ENCODE measurements at regions not wholly inside any gene's neighbourhood (a gene's known extent, or its start where the extent isn't known, plus 50 kb on each side); places are given as distances from the start of the nearest gene placed in this dataset.
A peak's percentile ranks its signal among the peaks of the same experiment; 100 is the strongest.

GRCh38 chrX:69388526-69388925, 115.6 kb upstream of the NALF2 start:
- H3K27ac Mint-ChIP-seq = no peak overlapping the region
- no peak overlapping the region for H3K4me3 Mint-ChIP-seq
- H3K9me3 Mint-ChIP-seq = no peaks in the 10 kb centered on the region
- H3K4me1 Mint-ChIP-seq (ENCODE audit: unreplicated experiment) = peaks cover 7% of the 10 kb centered on the region
- TF ChIP-seq CTCF (conservative IDR thresholded peaks at IDR 0.05) = no peak
- H3K36me3 Mint-ChIP-seq = no peaks in the 10 kb centered on the region
- no peak for DNase-seq (ENCODE audit: extremely low spot score, unreplicated experiment)
- peaks cover 8% of the 10 kb centered on the region for H3K27me3 Mint-ChIP-seq

DNA sequence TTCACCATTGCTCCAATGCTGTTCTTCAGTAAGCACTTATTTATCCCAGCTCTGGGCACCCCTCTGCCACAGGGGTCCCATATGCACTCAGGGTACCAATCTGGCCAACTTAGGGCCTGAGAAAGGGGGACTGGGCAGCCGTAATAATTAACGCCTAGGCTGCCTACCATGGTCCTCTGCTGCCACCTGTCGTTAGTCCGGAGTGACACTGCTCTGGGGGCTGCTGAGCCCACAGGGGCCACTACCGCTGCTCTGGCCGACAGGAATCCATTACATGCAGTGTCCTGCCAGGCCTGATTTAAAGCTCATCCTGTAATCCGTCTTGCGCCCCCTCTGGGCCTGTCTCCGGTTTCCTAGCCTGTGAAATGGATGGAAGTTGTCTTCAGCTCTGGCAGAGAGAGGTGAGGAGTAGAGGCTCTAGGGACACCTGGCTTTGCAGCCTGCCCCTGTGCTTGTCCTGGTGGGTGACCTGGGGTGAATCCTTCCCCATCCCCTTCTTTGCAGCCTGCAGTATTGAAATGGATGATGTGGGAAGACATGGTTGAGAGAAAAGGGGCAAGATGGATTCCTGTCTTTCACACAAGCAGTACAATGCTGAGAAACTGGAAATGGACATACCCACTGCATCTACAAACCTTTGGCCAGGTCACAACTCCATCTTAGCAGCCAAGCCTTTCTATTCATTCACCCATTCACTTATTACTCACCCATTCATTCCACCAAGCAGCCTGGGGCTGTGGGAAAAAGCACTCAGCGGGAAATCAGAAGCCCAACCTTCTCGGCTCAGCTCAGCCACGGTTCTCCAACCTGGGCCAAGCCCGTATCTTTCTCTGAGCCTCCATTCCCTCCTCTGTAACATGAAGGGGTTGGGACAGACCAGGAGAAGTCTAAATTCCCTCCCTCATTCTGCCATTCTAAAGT, 116.3 kb upstream of the NALF2 start:
- peak; percentile 85 for TF ChIP-seq CTCF (conservative IDR thresholded peaks at IDR 0.05)
- H3K4me1 Mint-ChIP-seq (ENCODE audit: unreplicated experiment) = peaks cover 7% of the 10 kb centered on the region
- DNase-seq (ENCODE audit: extremely low spot score, unreplicated experiment) = peak; percentile 71
- no peak overlapping the region for H3K27ac Mint-ChIP-seq
- H3K9me3 Mint-ChIP-seq = no peaks in the 10 kb centered on the region
- H3K36me3 Mint-ChIP-seq = no peaks in the 10 kb centered on the region
- peaks cover 8% of the 10 kb centered on the region for H3K27me3 Mint-ChIP-seq
- H3K4me3 Mint-ChIP-seq = no peak overlapping the region

DNA sequence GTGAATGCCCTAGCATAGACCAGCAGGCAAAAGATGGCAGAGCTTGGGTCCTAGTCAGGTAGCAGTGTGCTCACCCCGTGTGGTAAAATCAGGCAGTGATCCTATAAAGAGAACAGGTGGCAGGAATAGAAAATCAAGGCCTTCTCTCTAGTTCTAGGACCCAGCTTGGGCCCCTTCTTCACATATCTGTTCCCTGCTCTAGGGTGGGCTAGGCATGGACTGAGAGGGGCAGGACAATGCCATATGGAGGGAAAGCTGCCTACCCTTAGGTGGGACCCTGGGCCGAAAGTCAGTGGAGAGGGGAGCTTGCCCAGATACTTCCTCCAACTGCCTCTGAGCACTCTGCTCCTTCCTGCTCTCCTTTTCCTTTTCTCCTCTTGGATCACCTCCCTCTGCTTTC, 117.4 kb upstream of the NALF2 start:
- TF ChIP-seq CTCF (conservative IDR thresholded peaks at IDR 0.05) = no peak
- Mint-ChIP-seq H3K9me3 (no peaks in the 10 kb centered on the region), H3K4me1 (ENCODE audit: unreplicated experiment) (peaks cover 7% of the 10 kb centered on the region), H3K4me3 (no peak overlapping the region), H3K27ac (no peak overlapping the region), H3K27me3 (peaks cover 8% of the 10 kb centered on the region), H3K36me3 (no peaks in the 10 kb centered on the region)
- DNase-seq (ENCODE audit: extremely low spot score, unreplicated experiment) = no peak

- Mint-ChIP-seq H3K27me3 (no peaks in the 10 kb centered on the region), H3K9me3 (peaks cover 9% of the 10 kb centered on the region), H3K36me3 (no peaks in the 10 kb centered on the region), H3K27ac (no peak overlapping the region), H3K4me3 (no peak overlapping the region), H3K4me1 (ENCODE audit: unreplicated experiment) (no peaks in the 10 kb centered on the region)
- no peak for DNase-seq (ENCODE audit: extremely low spot score, unreplicated experiment)
- TF ChIP-seq CTCF (conservative IDR thresholded peaks at IDR 0.05) = no peak
Measured at GRCh38 chrX:69379412-69379811, 124.7 kb upstream of the NALF2 start.

- Mint-ChIP-seq H3K4me1 (ENCODE audit: unreplicated experiment) (no peaks in the 10 kb centered on the region), H3K36me3 (no peaks in the 10 kb centered on the region), H3K4me3 (no peak overlapping the region), H3K27ac (no peak overlapping the region), H3K27me3 (no peaks in the 10 kb centered on the region), H3K9me3 (peaks cover 17% of the 10 kb centered on the region)
- no peak for TF ChIP-seq CTCF (conservative IDR thresholded peaks at IDR 0.05)
- DNase-seq (ENCODE audit: extremely low spot score, unreplicated experiment) = no peak
Measured at GRCh38 chrX:69374569-69374968, 129.6 kb upstream of the NALF2 start.
